BJ (cell line): ENCODE measurements at regions not wholly inside any gene's neighbourhood (a gene's known extent, or its start where the extent isn't known, plus 50 kb on each side); places are given as distances from the start of the nearest gene placed in this dataset.

Experiments used
- CTCF ChIA-PET: fragments of 350-600 bp; formaldehyde crosslinking; extraction: SDS; loops from one replicate; lab custom pipeline; 2021; ENCODE audit warnings: antibody characterized with exemption, inconsistent platforms; lab: Yijun Ruan, JAX
- POLR2A ChIA-PET: fragments of 300-600 bp; sonication (Branson Sonifier 250); formaldehyde crosslinking; extraction: SDS; loops from one replicate; lab custom pipeline; 2021; ENCODE audit warnings: antibody characterized with exemption; lab: Charles Lee
- DNase-seq: peaks from one replicate; pipeline ENCODE4 v3.0.0-alpha.2; 2011; ENCODE audit warnings: low read depth
- H3K27me3 ChIP-seq: 2 replicates; pipeline ENCODE4 v1.6.0; 2011; ENCODE audit warnings: low read length; ENCODE audit not compliant: control insufficient read depth, insufficient read depth
- H3K36me3 ChIP-seq: 2 replicates; pipeline ENCODE4 v1.5.1; 2011; ENCODE audit warnings: low read length; ENCODE audit not compliant: control insufficient read depth, insufficient read depth
- H3K4me3 ChIP-seq: 2 replicates; pipeline ENCODE4 v1.5.1; 2011; ENCODE audit warnings: low read depth, mild to moderate bottlenecking, control low read depth, low read length
- TF ChIP-seq, protein P1 (sequence below): IDR thresholded peaks from 2 replicates; pipeline ENCODE4 v1.5.1; 2011; ENCODE audit warnings: low read depth, mild to moderate bottlenecking, control low read depth, inconsistent platforms, low read length, moderate library complexity; ENCODE audit not compliant: insufficient read depth

DNA sequence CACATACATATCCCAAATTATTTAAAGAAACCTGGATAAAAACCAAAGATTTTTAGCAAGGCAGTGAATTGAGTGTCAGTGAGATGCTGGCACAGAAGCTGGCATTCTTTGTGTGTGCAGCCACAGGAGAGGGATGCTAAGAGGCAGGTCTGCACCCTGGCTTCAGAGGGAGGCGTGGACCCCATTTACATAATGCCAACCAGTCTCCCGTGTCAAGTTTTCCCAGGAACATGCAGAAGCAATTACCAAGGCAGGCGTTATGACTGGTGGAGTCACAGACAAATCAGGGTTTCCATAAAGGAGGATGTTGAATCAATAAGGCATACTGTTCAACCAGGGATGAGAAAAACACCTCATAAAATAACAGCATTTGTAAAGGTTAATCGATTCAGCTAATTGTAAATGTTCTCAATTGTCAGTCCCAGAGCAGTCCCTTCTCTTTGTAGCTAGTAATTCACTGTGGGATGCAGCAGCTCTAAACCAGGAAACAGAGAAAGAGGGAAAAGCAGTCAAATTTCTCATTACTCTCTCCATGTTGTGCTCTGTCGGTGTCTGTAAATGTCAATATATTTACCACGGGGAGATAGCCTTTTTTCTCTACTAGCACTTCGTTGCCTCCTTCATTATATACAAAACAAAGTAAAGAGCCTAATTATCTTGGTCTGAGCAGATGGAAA is 452.4 kb upstream of the GRAMD2B start:
- no peak for DNase-seq
- CTCF ChIA-PET, result no interaction called here
- TF ChIP-seq, protein P1, sequence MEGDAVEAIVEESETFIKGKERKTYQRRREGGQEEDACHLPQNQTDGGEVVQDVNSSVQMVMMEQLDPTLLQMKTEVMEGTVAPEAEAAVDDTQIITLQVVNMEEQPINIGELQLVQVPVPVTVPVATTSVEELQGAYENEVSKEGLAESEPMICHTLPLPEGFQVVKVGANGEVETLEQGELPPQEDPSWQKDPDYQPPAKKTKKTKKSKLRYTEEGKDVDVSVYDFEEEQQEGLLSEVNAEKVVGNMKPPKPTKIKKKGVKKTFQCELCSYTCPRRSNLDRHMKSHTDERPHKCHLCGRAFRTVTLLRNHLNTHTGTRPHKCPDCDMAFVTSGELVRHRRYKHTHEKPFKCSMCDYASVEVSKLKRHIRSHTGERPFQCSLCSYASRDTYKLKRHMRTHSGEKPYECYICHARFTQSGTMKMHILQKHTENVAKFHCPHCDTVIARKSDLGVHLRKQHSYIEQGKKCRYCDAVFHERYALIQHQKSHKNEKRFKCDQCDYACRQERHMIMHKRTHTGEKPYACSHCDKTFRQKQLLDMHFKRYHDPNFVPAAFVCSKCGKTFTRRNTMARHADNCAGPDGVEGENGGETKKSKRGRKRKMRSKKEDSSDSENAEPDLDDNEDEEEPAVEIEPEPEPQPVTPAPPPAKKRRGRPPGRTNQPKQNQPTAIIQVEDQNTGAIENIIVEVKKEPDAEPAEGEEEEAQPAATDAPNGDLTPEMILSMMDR, result no peak
- Histone ChIP-seq H3K27me3 (no peaks in the 10 kb centered on the region; the same call in 1 of the 2 replicates), H3K36me3 (no peaks in the 10 kb centered on the region), H3K4me3 (no peak overlapping the region)
- POLR2A ChIA-PET, result no interaction called here

DNA sequence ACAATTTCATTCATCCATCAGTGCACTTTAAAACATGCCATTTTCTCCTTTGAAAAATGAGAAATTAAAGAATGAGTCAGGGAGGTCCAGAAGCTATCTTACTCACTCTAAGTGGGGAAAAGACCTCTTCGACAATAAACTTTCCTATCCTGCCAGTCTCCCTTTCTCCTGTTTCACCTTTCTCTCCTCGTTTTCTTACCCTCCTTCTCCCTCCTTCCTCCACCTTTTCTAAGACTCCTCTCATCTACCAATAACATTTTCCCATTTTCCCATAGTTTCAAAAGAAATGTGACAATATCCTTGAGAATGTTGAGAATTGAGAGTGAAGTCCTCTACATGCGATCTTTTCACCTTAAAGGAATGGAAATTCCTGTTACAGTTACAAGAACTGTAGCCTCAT is 450.5 kb upstream of the GRAMD2B start:
- H3K27me3 ChIP-seq, result no peaks in the 10 kb centered on the region; the same call in 1 of the 2 replicates
- ChIA-PET POLR2A (no interaction called here), CTCF (no interaction called here)
- H3K36me3 ChIP-seq, result no peaks in the 10 kb centered on the region
- TF ChIP-seq, protein P1, result no peak
- DNase-seq, result no peak
- no peak overlapping the region for H3K4me3 ChIP-seq

DNA sequence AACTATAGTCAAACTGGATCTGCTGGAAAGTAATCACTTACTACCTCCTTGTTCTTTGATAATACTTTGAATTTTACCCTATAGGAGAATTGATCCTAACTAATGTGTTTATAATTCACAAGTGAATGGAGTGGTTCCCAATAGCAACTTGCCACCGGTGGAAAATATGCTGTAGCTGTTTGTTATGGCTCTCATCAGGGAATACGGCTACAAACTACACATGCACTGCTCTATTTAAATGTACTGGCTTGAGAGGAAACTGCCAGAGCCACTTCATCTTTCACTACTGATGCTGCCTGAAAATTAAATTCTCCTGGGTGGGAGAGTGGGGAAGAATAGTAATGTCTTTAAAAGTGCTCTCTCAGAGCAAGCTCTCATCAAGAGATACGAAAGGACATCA is 448.5 kb upstream of the GRAMD2B start:
- ChIA-PET POLR2A (no interaction called here), CTCF (no interaction called here)
- no peak for DNase-seq
- Histone ChIP-seq H3K27me3 (no peaks in the 10 kb centered on the region; the same call in 1 of the 2 replicates), H3K4me3 (no peak overlapping the region), H3K36me3 (no peaks in the 10 kb centered on the region)
- TF ChIP-seq, protein P1, result no peak

DNA sequence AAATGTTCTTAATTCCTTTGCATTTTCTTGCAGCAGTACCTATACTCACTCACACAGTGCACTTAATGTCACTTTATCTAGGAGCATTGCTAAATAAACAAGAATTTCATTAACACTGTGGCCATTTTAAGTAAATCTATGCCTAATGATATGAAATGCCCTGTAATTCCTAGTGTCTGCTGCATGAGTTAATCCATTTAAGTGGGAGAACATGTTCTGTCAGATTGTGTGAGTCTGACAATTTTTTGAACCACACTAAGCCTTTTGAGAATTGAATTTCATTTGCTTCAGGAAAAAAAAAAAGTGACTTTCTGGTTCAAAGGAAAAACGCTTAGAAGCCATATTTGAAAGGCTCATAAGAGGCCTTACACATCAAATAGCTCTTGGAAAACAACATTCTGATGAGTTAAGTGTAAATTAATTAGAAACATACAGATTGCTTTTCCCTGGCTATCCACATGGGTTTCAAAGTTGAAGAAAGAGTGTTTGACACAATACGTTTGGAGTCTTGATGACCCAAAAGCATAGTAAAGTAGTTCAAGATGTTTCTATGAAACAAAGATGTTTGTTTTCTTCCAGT is 446.7 kb upstream of the GRAMD2B start:
- TF ChIP-seq, protein P1, result no peak
- no peak overlapping the region for H3K4me3 ChIP-seq
- ChIA-PET POLR2A (no interaction called here), CTCF (interaction anchor here (0.7 kb wide), 1 partner anchor 10 kb away, joined by 3 read pairs; no protein-coding TSS in a partner anchor)
- H3K36me3 ChIP-seq, result no peaks in the 10 kb centered on the region
- no peaks in the 10 kb centered on the region; the same call in 1 of the 2 replicates for H3K27me3 ChIP-seq
- DNase-seq, result no peak

DNA sequence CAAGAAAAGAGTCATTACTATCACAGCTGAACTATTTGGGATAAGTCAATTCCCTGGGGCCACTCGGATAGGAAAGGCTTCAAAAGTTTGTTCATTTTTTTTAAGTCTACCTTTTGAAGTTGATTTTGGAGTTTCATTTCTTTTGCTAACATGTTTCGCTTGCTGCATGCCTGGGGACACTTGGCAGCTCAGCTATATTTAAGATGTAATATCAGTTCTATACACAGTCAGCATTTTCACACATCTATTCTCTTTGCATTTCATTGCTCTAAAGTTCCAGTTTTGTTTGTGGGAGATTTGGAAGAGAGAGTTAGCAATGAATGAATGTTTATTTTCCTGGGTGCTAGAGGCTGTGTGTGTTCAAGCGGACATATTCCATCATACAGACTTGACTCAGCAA is 445.2 kb upstream of the GRAMD2B start:
- H3K4me3 ChIP-seq, result no peak overlapping the region
- no peaks in the 10 kb centered on the region; the same call in 1 of the 2 replicates for H3K27me3 ChIP-seq
- DNase-seq, result no peak
- TF ChIP-seq, protein P1, result no peak
- ChIA-PET POLR2A (no interaction called here), CTCF (no interaction called here)
- no peaks in the 10 kb centered on the region for H3K36me3 ChIP-seq
